Loucy (cell line): ENCODE measurements at regions not wholly inside any gene's neighbourhood (a gene's known extent, or its start where the extent isn't known, plus 50 kb on each side); places are given as distances from the start of the nearest gene placed in this dataset.

ENCODE experiments used
- H2AFZ ChIP-seq: fragments of 200-600 bp; sonication (generic); 2 replicates; pipeline ENCODE4 v1.6.0; 2016; ENCODE audit warnings: antibody characterized with exemption, mild to moderate bottlenecking, low read length, moderate library complexity
- H3F3A ChIP-seq: fragments of 200-600 bp; 2 replicates; pipeline ENCODE4 v1.6.0; 2016; ENCODE audit warnings: antibody characterized with exemption, low read depth, mild to moderate bottlenecking
- H3K27me3 ChIP-seq: fragments of 200-600 bp; sonication (generic); 2 replicates; pipeline ENCODE4 v1.6.1; 2014; ENCODE audit warnings: low read length, mild to moderate bottlenecking; ENCODE audit not compliant: insufficient read depth, poor library complexity, severe bottlenecking
- H3K36me3 ChIP-seq: fragments of 200-600 bp; sonication (generic); 2 replicates; pipeline ENCODE4 v1.6.1; 2016; ENCODE audit warnings: low read length; ENCODE audit not compliant: insufficient read depth
- H3K4me1 ChIP-seq: fragments of 200-600 bp; sonication (generic); 2 replicates; pipeline ENCODE4 v1.5.1; 2014; ENCODE audit warnings: low read length, mild to moderate bottlenecking; ENCODE audit not compliant: insufficient read depth, poor library complexity, severe bottlenecking
- H3K4me2 ChIP-seq: fragments of 200-600 bp; sonication (generic); 2 replicates; pipeline ENCODE4 v1.6.0; 2014; ENCODE audit warnings: antibody characterized with exemption, low read length, low read depth, mild to moderate bottlenecking; ENCODE audit not compliant: poor library complexity, severe bottlenecking
- H3K4me3 ChIP-seq: fragments of 200-600 bp; sonication (generic); 2 replicates; pipeline ENCODE4 v1.5.1; 2014; ENCODE audit warnings: low read length, mild to moderate bottlenecking, mixed read lengths; ENCODE audit not compliant: poor library complexity, severe bottlenecking
- H3K79me2 ChIP-seq: fragments of 200-600 bp; sonication (generic); 2 replicates; pipeline ENCODE4 v1.6.1; 2014; ENCODE audit warnings: low read length; ENCODE audit not compliant: insufficient read depth
- H3K9ac ChIP-seq: fragments of 200-600 bp; sonication (generic); 2 replicates; pipeline ENCODE4 v1.6.0; 2014; ENCODE audit warnings: mild to moderate bottlenecking, low read depth, low read length, moderate library complexity; ENCODE audit not compliant: poor library complexity, severe bottlenecking
- H3K9me2 ChIP-seq: fragments of 200-600 bp; sonication (generic); replicated peaks from 2 replicates; pipeline ENCODE4 v1.6.1; 2016; ENCODE audit warnings: low read depth, low read length, mixed read lengths
- H3K9me3 ChIP-seq: fragments of 200-600 bp; sonication (generic); 2 replicates; pipeline ENCODE4 v1.6.1; 2014; ENCODE audit warnings: mild to moderate bottlenecking, antibody characterized with exemption, low read length, low read depth; ENCODE audit not compliant: insufficient read depth
- H4K20me1 ChIP-seq: fragments of 200-600 bp; sonication (generic); 2 replicates; pipeline ENCODE4 v1.6.0; 2014; ENCODE audit warnings: antibody characterized with exemption, low read length, mild to moderate bottlenecking; ENCODE audit not compliant: insufficient read depth, poor library complexity, severe bottlenecking
- CTCF ChIP-seq: fragments of 200-600 bp; sonication (generic); conservative IDR thresholded peaks from 2 replicates; pipeline ENCODE4 v1.5.1; 2014; ENCODE audit warnings: mild to moderate bottlenecking, antibody characterized with exemption, low read length
- EZH2phosphoT487 ChIP-seq: fragments of 200-600 bp; IDR thresholded peaks from 2 replicates; pipeline ENCODE4 v1.6.1; 2018; ENCODE audit warnings: antibody characterized with exemption, mild to moderate bottlenecking, moderate library complexity, borderline replicate concordance

- Histone ChIP-seq H3K9me3 (no peaks in the 10 kb centered on the region), H3K79me2 (no peaks in the 10 kb centered on the region), H4K20me1 (no peaks in the 10 kb centered on the region), H3F3A (no peaks in the 10 kb centered on the region), H3K9ac (no peak overlapping the region), H3K4me3 (no peak overlapping the region), H3K4me1 (no peaks in the 10 kb centered on the region), H3K9me2 (no peaks in the 10 kb centered on the region), H3K27me3 (no peaks in the 10 kb centered on the region), H2AFZ (no peak overlapping the region), H3K4me2 (no peak overlapping the region), H3K36me3 (no peaks in the 10 kb centered on the region)
- TF ChIP-seq EZH2phosphoT487 (no peak), CTCF (no peak)
Measured at GRCh38 chr1:163661391-163661790, 339.6 kb downstream of the NUF2 start.

- Histone ChIP-seq H3K4me2 (no peak overlapping the region), H3K27me3 (no peaks in the 10 kb centered on the region), H4K20me1 (no peaks in the 10 kb centered on the region), H3K9me2 (no peaks in the 10 kb centered on the region), H3K4me1 (no peaks in the 10 kb centered on the region), H3K79me2 (no peaks in the 10 kb centered on the region), H3F3A (no peaks in the 10 kb centered on the region), H3K9me3 (no peaks in the 10 kb centered on the region), H3K4me3 (no peak overlapping the region), H2AFZ (no peak overlapping the region), H3K36me3 (no peaks in the 10 kb centered on the region), H3K9ac (no peak overlapping the region)
- no peak for TF ChIP-seq EZH2phosphoT487
- no peak for TF ChIP-seq CTCF
Measured at GRCh38 chr1:163664671-163665335, 343.0 kb downstream of the NUF2 start.

- H2AFZ ChIP-seq: no peak overlapping the region
- H3F3A ChIP-seq: no peaks in the 10 kb centered on the region
- H4K20me1 ChIP-seq: no peaks in the 10 kb centered on the region
- H3K4me1 ChIP-seq: no peaks in the 10 kb centered on the region
- TF ChIP-seq CTCF (no peak), EZH2phosphoT487 (no peak)
- H3K79me2 ChIP-seq: no peaks in the 10 kb centered on the region
- H3K27me3 ChIP-seq: no peaks in the 10 kb centered on the region
- H3K4me2 ChIP-seq: no peak overlapping the region
- no peak overlapping the region for H3K9ac ChIP-seq
- H3K9me2 ChIP-seq: no peaks in the 10 kb centered on the region
- no peaks in the 10 kb centered on the region for H3K36me3 ChIP-seq
- no peaks in the 10 kb centered on the region for H3K9me3 ChIP-seq
- no peak overlapping the region for H3K4me3 ChIP-seq
Measured at GRCh38 chr1:163668472-163668871, 346.7 kb downstream of the NUF2 start.
